ENCODE measurements at regions not wholly inside any gene's neighbourhood (a gene's known extent, or its start where the extent isn't known, plus 50 kb on each side); places are given as distances from the start of the nearest gene placed in this dataset.

- ATAC-seq (no peak), DNase-seq (no peak)
Measured at GRCh38 chr1:239644604-239645003, 258.2 kb downstream of the CHRM3 start.

GRCh38 chr1:239647045-239647444 is 260.7 kb downstream of the CHRM3 start:
- H3K27me3 ChIP-seq, result no peaks in the 10 kb centered on the region
- H3K4me3 ChIP-seq, result no peak overlapping the region
- no peak overlapping the region for H3K27ac ChIP-seq
- TF ChIP-seq POLR2A (IDR thresholded peaks at IDR 0.05) (no peak), CTCF (IDR thresholded peaks at IDR 0.05 in 4 of 5, conservative IDR thresholded peaks at IDR 0.05 in 1 of 5) (no peak)
- in situ Hi-C loops (cut with MboI; ENCODE audit: low sequenced_read_pairs in 4 of 4) (no loop called here), intact Hi-C loops (cut with DNase I; ENCODE audit: low total_unique reads) (no loop called here)
- no peaks in the 10 kb centered on the region for H3K9me3 ChIP-seq
- H3K4me1 ChIP-seq, result no peaks in the 10 kb centered on the region
- no peak for DNase-seq
- ATAC-seq, result no peak
- no peaks in the 10 kb centered on the region for H3K36me3 ChIP-seq

More at GRCh38 chr1:239644604-239645003, 258.2 kb downstream of the CHRM3 start:
- Histone ChIP-seq H3K9me3 (no peaks in the 10 kb centered on the region), H3K4me3 (no peak overlapping the region), H3K27me3 (no peaks in the 10 kb centered on the region), H3K27ac (no peak overlapping the region), H3K4me1 (no peaks in the 10 kb centered on the region), H3K36me3 (no peaks in the 10 kb centered on the region)
- no peak for TF ChIP-seq CTCF (IDR thresholded peaks at IDR 0.05 in 4 of 5, conservative IDR thresholded peaks at IDR 0.05 in 1 of 5)
- no peak for TF ChIP-seq POLR2A (IDR thresholded peaks at IDR 0.05)
- intact Hi-C loops (cut with DNase I; ENCODE audit: low total_unique reads) (no loop called here), in situ Hi-C loops (cut with MboI; ENCODE audit: low sequenced_read_pairs in 4 of 4) (no loop called here)

- Histone ChIP-seq H3K9me3 (no peaks in the 10 kb centered on the region), H3K4me1 (no peaks in the 10 kb centered on the region), H3K36me3 (no peaks in the 10 kb centered on the region), H3K4me3 (no peak overlapping the region), H3K27me3 (no peaks in the 10 kb centered on the region), H3K27ac (no peak overlapping the region)
- intact Hi-C loops (cut with DNase I; ENCODE audit: low total_unique reads), result no loop called here
- in situ Hi-C loops (cut with MboI; ENCODE audit: low sequenced_read_pairs in 4 of 4), result no loop called here
- DNase-seq (no peak), ATAC-seq (no peak)
- TF ChIP-seq CTCF (IDR thresholded peaks at IDR 0.05 in 4 of 5, conservative IDR thresholded peaks at IDR 0.05 in 1 of 5) (no peak), POLR2A (IDR thresholded peaks at IDR 0.05) (no peak)
Measured at GRCh38 chr1:239647964-239648632, 261.7 kb downstream of the CHRM3 start.

GRCh38 chr1:239655023-239655422 is 268.7 kb downstream of the CHRM3 start:
- intact Hi-C loops (cut with DNase I; ENCODE audit: low total_unique reads), result no loop called here
- no peaks in the 10 kb centered on the region for H3K36me3 ChIP-seq
- TF ChIP-seq CTCF (IDR thresholded peaks at IDR 0.05 in 4 of 5, conservative IDR thresholded peaks at IDR 0.05 in 1 of 5), result no peak
- no peak for TF ChIP-seq POLR2A (IDR thresholded peaks at IDR 0.05)
- H3K27ac ChIP-seq, result no peak overlapping the region
- H3K27me3 ChIP-seq, result no peaks in the 10 kb centered on the region
- DNase-seq, result no peak
- ATAC-seq, result no peak
- no peaks in the 10 kb centered on the region for H3K4me1 ChIP-seq
- no peaks in the 10 kb centered on the region for H3K9me3 ChIP-seq
- in situ Hi-C loops (cut with MboI; ENCODE audit: low sequenced_read_pairs in 4 of 4), result no loop called here
- H3K4me3 ChIP-seq, result no peak overlapping the region

GRCh38 chr1:239657291-239657690 is 270.9 kb downstream of the CHRM3 start:
- no peaks in the 10 kb centered on the region for H3K27me3 ChIP-seq
- H3K4me1 ChIP-seq, result no peaks in the 10 kb centered on the region
- in situ Hi-C loops (cut with MboI; ENCODE audit: low sequenced_read_pairs in 4 of 4) (no loop called here), intact Hi-C loops (cut with DNase I; ENCODE audit: low total_unique reads) (no loop called here)
- DNase-seq (no peak), ATAC-seq (no peak)
- no peak overlapping the region for H3K4me3 ChIP-seq
- H3K27ac ChIP-seq, result no peak overlapping the region
- H3K9me3 ChIP-seq, result no peaks in the 10 kb centered on the region
- no peaks in the 10 kb centered on the region for H3K36me3 ChIP-seq
- TF ChIP-seq CTCF (IDR thresholded peaks at IDR 0.05 in 4 of 5, conservative IDR thresholded peaks at IDR 0.05 in 1 of 5) (no peak), POLR2A (IDR thresholded peaks at IDR 0.05) (no peak)

Measured in gastrocnemius medialis (tissue), 4 donors.